HG02571 (cell line): ENCODE measurements at regions not wholly inside any gene's neighbourhood (a gene's known extent, or its start where the extent isn't known, plus 50 kb on each side); places are given as distances from the start of the nearest gene placed in this dataset.

Experiments
- ATAC-seq: cut with Tn5 transposase; IDR thresholded peaks from one replicate; pipeline ENCODE4 v1.9.1; 2021; ENCODE audit warnings: mild to moderate bottlenecking, moderate library complexity; ENCODE audit not compliant: unreplicated experiment

DNA sequence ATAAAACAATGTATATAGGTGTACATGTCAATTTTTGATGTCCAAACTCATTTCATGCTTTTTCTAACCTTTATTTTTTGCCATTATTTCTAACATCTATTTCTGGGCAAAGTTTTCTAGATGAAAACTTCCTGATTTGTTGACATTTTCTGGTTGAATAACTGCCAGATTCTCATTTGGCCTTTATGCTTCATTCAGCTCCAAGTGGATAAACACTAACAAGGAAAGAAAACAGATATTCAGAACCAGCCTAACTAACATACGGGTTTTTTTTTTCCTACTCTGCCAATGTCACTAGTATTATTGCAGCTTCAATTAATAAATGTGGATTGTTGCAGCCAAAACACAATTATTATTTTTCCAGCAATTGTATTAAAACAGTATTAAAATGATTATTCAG, 50.9 kb upstream of the RAP1GDS1 start:
- ATAC-seq, result no peak

DNA sequence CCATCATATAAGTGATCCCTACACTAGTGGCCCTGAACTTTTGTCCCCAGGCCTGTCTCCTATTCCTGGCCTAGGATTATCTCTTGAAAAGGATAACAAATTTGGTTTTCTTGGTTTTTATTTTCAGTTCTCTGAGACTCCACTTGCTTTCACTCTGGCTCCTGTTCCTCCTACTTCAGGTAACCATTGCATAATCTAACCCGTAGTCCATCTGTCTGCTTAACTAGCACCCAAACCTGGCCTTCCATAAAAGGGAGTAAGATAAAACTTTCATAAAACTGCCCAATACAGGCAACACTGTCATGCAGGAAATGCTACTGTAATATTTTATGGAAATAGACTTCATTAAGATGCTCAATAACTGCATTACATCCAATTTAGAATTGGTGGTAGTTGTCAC, 52.1 kb upstream of the RAP1GDS1 start:
- ATAC-seq, result no peak

GRCh38 chr4:98204236-98204553, 57.0 kb upstream of the RAP1GDS1 start:
- ATAC-seq, result peak; percentile 39

DNA sequence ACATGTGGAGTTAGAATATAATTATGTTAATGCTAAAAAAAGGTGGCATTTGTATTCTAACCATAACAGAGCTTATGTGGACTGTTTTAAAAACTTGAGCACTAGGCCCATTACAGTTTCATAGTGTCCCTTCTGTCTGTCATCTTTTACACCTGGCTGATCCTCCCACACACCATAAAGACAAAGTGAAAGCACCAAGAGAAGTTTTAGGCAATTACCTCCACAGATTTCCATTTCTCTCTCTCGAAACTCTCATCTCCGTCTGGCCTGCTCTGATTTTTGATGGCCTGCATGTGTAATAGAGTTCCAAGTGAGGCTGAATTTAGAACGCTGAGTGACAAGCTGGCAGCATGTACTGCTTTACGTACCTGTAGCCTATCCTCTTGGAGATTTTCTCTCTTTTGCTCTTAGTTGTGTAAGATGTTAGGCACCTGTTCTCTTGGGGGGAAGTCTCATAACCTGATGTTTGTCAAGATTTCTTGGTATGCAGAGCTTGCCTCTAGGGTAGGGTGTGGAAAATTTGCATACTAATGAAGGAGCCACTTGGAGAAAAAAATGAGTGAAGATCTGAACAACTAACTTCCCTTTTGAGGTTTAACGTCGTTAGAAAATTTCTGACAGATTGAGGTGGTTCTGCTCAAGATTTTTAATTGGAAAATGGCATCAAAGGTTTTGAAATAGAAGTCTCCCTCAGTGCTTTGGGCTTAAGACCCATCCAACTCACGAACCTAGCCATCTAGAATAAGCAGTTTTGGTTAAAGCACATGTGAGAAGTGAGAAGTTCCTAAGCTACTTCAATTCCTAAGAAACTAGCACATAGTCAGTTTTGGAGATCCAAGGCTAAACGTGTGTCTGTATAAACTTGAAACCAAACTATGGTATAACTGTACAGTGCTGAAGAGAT, 57.6 kb upstream of the RAP1GDS1 start:
- peak; percentile 72 for ATAC-seq

DNA sequence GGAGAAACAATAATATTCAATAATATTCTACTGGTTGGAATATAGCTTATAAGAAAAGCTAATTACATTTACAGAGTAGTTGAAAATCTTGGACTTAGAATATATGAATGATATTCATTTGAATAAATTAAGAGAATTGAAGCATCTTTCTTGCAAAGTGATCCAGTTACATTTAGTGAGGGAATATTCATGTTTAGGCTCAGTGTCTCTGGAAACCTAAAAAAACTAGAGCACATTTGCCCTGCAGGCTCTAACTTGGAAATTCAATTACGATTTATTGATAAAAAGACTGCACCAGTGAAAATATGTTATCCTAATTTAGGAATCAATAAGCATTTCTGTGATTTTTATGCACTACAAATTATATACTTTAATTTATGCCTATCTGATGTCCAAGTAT, 58.3 kb upstream of the RAP1GDS1 start:
- no peak for ATAC-seq

GRCh38 chr4:98199247-98199646, 56.0 kb upstream of the STPG2 start:
- ATAC-seq, result no peak

GRCh38 chr4:98195005-98195404, 51.7 kb upstream of the STPG2 start:
- ATAC-seq, result no peak

DNA sequence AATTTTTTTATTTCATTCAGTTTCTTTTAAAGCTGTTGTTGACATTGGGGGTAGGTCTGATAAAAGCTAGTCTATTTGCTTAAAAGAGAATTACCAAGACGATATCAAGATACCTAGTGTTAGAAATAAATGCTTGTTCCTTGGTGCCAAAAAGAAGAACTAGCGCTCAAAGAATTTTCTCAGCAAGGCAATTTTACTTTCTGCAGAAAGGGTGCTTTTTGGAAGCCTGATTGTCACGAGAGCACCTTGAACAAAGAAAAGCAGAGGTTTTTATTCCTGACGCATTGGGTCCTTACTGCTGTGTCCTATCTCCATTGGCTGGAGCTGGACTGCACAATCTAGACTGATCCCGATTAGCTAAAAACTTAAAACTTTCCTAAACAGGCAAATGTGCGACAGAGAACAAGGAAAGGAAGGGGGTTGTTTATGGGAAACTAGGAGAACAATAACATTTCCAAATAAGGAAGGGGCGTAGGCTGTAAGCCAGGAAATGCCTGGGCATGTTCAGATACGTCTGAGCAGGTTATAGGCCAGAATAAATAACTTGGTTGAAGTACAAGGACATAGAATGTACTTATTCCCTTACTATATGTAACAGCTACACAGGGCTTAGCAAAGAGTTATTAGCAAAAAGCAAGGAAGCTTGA, 50.3 kb upstream of the STPG2 start:
- no peak for ATAC-seq
